K562 (cell line): ENCODE measurements at regions not wholly inside any gene's neighbourhood (a gene's known extent, or its start where the extent isn't known, plus 50 kb on each side); places are given as distances from the start of the nearest gene placed in this dataset.

Source experiments
- ATAC-seq: fragments of 200-7000 bp; cut with Tn5 transposase; 3 replicates; pipeline ENCODE4 v1.9.1; 2020; ENCODE audit warnings: moderate library complexity
- BruUV-seq: library from RNA; stranded (reverse); fragments of 400-500 nt; replicated peaks from 2 replicates; lab custom pipeline; 2021; lab: Mats Ljungman, UMichigan
- CTCF ChIA-PET: fragments of 300-600 bp; formaldehyde crosslinking; extraction: SDS; loops from one replicate; lab custom pipeline; 2021; ENCODE audit warnings: low intra/inter-chr PET ratio; lab: Yijun Ruan, JAX
- POLR2A ChIA-PET: fragments of 300-600, 350-650 bp; sonication (Branson Sonifier 250); formaldehyde crosslinking; extraction: SDS; loops from one replicate; lab custom pipeline; 2021; ENCODE audit warnings: antibody characterized with exemption, inconsistent platforms; lab: Yijun Ruan, JAX
- DNase-seq, 4 experiments: peaks; one replicate each; pipeline versions ENCODE4 v3.0.0 to v3.0.0-alpha.2; 2011 to 2018; ENCODE audit warnings: low spot score in 3 of 4, mixed read lengths in 3 of 4; ENCODE audit errors: extremely low read depth in 1 of 4
- FAIRE-seq: peaks from 2 replicates; lab custom pipeline; 2011; peaks lifted over from hg19 to GRCh38; lab: Jason Lieb, UNC
- H2AFZ ChIP-seq: 2 replicates; pipeline ENCODE4 v1.6.0; 2011; ENCODE audit warnings: low read depth, low read length, control low read depth, inconsistent platforms
- H3K27ac ChIP-seq: fragments of 200-600 bp; 3 replicates; pipeline ENCODE4 v1.8.0; 2011; ENCODE audit warnings: low read depth, mild to moderate bottlenecking, control low read depth, inconsistent platforms, low read length, moderate library complexity, mixed read lengths; ENCODE audit errors: extremely low read depth
- H3K27me3 ChIP-seq, 2 experiments: fragments of 300-600 bp in 1 of 2; 2 replicates in 1 of 2; 3 replicates in 1 of 2; pipeline versions ENCODE4 v1.6.0 to v1.8.0; 2011; ENCODE audit warnings: inconsistent platforms in 2 of 2, low read length in 2 of 2, mild to moderate bottlenecking in 1 of 2, mixed read lengths in 1 of 2, moderate library complexity in 1 of 2; ENCODE audit not compliant: control insufficient read depth in 2 of 2, insufficient read depth in 2 of 2
- H3K36me3 ChIP-seq: fragments of 300-600 bp; 3 replicates; pipeline ENCODE4 v1.8.0; 2011; ENCODE audit warnings: mild to moderate bottlenecking, low read length, inconsistent platforms; ENCODE audit not compliant: control insufficient read depth, insufficient read depth
- H3K4me1 ChIP-seq, 2 experiments: fragments of 200-600 bp in 1 of 2; replicated peaks in 1 of 2; 2 replicates in 1 of 2; 3 replicates in 1 of 2; pipeline versions ENCODE4 v1.5.1 to v1.8.0; 2011; ENCODE audit warnings: inconsistent platforms in 2 of 2, low read length in 2 of 2, mild to moderate bottlenecking in 1 of 2, mixed read lengths in 1 of 2, moderate library complexity in 1 of 2; ENCODE audit not compliant: control insufficient read depth in 2 of 2, insufficient read depth in 2 of 2
- H3K4me2 ChIP-seq: 2 replicates; pipeline ENCODE4 v1.6.1; 2011; ENCODE audit warnings: low read length, control low read depth, inconsistent platforms, mixed read lengths; ENCODE audit not compliant: insufficient read depth
- H3K4me3 ChIP-seq: fragments of 200-600 bp; sonication (generic), shearing (Covaris generic); 2 replicates; pipeline ENCODE4 v1.5.1; 2016; ENCODE audit warnings: control low read depth, inconsistent platforms
- H3K79me2 ChIP-seq: fragments of 200-600 bp; 3 replicates; pipeline ENCODE4 v1.8.0; 2011; ENCODE audit warnings: low read length, inconsistent platforms; ENCODE audit not compliant: control insufficient read depth, insufficient read depth
- H3K9ac ChIP-seq, 2 experiments: 2 replicates each; pipeline versions ENCODE4 v1.6.0 to v1.6.1; 2011; ENCODE audit warnings: low read depth in 2 of 2, low read length in 2 of 2, control low read depth in 1 of 2, inconsistent platforms in 1 of 2, mild to moderate bottlenecking in 1 of 2, mixed read lengths in 1 of 2; ENCODE audit not compliant: insufficient read depth in 1 of 2
- H3K9me1 ChIP-seq: one replicate; pipeline ENCODE4 v1.6.0; 2011; ENCODE audit warnings: inconsistent platforms, mild to moderate bottlenecking, low read length, moderate library complexity; ENCODE audit not compliant: control insufficient read depth, insufficient read depth
- H3K9me3 ChIP-seq: replicated peaks from 2 replicates; pipeline ENCODE4 v1.5.1; 2011; ENCODE audit warnings: low read depth, low read length, inconsistent platforms; ENCODE audit not compliant: control insufficient read depth, insufficient read depth
- H4K20me1 ChIP-seq: replicated peaks from 2 replicates; pipeline ENCODE4 v1.6.1; 2011; ENCODE audit warnings: low read length, inconsistent platforms, mixed read lengths; ENCODE audit not compliant: control insufficient read depth, insufficient read depth
- C11orf30 ChIP-seq: fragments of 450-650 bp; IDR thresholded peaks from 2 replicates; pipeline ENCODE4 v1.6.1; 2016; ENCODE audit warnings: low read depth, mild to moderate bottlenecking
- ELF1 ChIP-seq: fragments of 200-800 bp; sonication (Bioruptor generic); IDR thresholded peaks from 2 replicates; pipeline ENCODE4 v1.6.1; 2016; ENCODE audit warnings: missing genetic modification characterization, missing compliant biosample characterization
- ESRRA ChIP-seq: fragments of 450-650 bp; IDR thresholded peaks from 2 replicates; pipeline ENCODE4 v1.6.1; 2014; ENCODE audit warnings: low read depth, mild to moderate bottlenecking, moderate library complexity, borderline replicate concordance
- GATAD2B ChIP-seq: fragments of 450-650 bp; IDR thresholded peaks from 2 replicates; pipeline ENCODE4 v1.6.1; 2017; ENCODE audit warnings: mild to moderate bottlenecking, borderline replicate concordance
- HSF4 ChIP-seq: fragments of 250-450 bp; sonication (Bioruptor Pico); IDR thresholded peaks from 2 replicates; pipeline ENCODE4 v2.1.2; 2022; ENCODE audit warnings: mild to moderate bottlenecking, moderate library complexity, borderline replicate concordance
- NR4A1 ChIP-seq, 2 experiments: fragments of 250-450 bp in 1 of 2; fragments of 450-650 bp in 1 of 2; sonication (Bioruptor Pico) in 1 of 2; IDR thresholded peaks; 2 replicates each; pipeline versions ENCODE4 v1.4.0 to v1.6.1; 2016 to 2020; ENCODE audit warnings: mild to moderate bottlenecking in 2 of 2, missing compliant biosample characterization in 1 of 2, missing genetic modification characterization in 1 of 2, moderate library complexity in 1 of 2
- NRF1 ChIP-seq, 2 experiments: fragments of 450-650 bp; IDR thresholded peaks in 1 of 2; conservative IDR thresholded peaks in 1 of 2; 2 replicates each; pipeline ENCODE4 v1.6.1; 2014; ENCODE audit warnings: mild to moderate bottlenecking in 2 of 2
- SREBF2 ChIP-seq: sonication (generic); formaldehyde crosslinking; IDR thresholded peaks from 2 replicates; pipeline ENCODE4 v1.4.0; 2020; ENCODE audit warnings: mild to moderate bottlenecking, missing genetic modification reagents
- ZNF3 ChIP-seq: fragments of 250-450 bp; sonication (Bioruptor Pico); IDR thresholded peaks from 2 replicates; pipeline ENCODE4 v1.5.0; 2021; ENCODE audit warnings: mild to moderate bottlenecking, moderate library complexity
- WGBS: fragments of 100-300 bp; shearing (Covaris generic); methylation state at CpG from one replicate; pipeline ENCODE4 v1.1.6; 2016; ENCODE audit warnings: low coverage, mixed read lengths; ENCODE audit not compliant: insufficient coverage; ENCODE audit errors: missing lambda C conversion rate; 5-methylcytosine and 5-hydroxymethylcytosine counted together
- in situ Hi-C: fragments of 300-500 bp; cut with MboI; formaldehyde crosslinking; loops from 4 replicates; pipeline ENCODE4 v1.15.0; 2018; ENCODE audit warnings: inconsistent platforms, mixed read lengths
- intact Hi-C: fragments of 100-400 bp; cut with micrococcal nuclease; formaldehyde crosslinking; loops from 2 replicates; pipeline ENCODE4 v1.14.2; 2022
- TF ChIP-seq, protein P1 (sequence below): fragments of 250-450 bp; sonication (Bioruptor Pico); IDR thresholded peaks from 2 replicates; pipeline ENCODE4 v1.5.0; 2022; ENCODE audit warnings: mild to moderate bottlenecking
- TF ChIP-seq, protein P2 (sequence below): sonication (generic); formaldehyde crosslinking; IDR thresholded peaks from 2 replicates; pipeline ENCODE4 v1.8.1; 2023; ENCODE audit warnings: mild to moderate bottlenecking, missing genetic modification reagents
- TF ChIP-seq, protein P3 (sequence below): sonication (generic); formaldehyde crosslinking; IDR thresholded peaks from 2 replicates; pipeline ENCODE4 v1.8.1; 2023; ENCODE audit warnings: mild to moderate bottlenecking, missing genetic modification reagents

DNA sequence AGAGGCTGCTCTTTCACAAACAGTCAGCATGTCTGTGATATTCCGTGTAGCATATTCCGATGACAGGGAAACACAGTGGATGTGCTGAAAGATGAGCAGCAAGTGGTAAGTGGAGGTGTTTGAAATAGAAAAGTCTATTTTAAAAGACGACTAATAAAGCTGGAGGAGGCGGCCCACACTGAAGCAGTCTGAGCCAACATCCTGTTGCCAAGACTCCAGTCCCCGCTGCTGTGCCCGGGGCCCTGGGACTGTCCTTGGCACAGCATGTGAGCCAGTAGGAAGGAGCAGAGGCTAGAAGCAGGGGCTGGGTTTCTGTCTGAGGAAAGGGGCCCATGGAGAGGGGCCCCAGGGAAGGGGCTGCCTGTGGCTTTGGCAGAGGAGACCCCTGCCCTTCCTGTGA, 351.5 kb upstream of the CHD6 start:
- no peaks in the 10 kb centered on the region for H3K79me2 ChIP-seq
- POLR2A ChIA-PET: interaction anchor here (0.7 to 1.1 kb wide), 2 partner anchors 10 to 370 kb away, joined by 3 to 4 read pairs; no protein-coding TSS in a partner anchor
- intact Hi-C loops: no loop called here
- ATAC-seq: no peak
- H3K27me3 ChIP-seq: no peaks in the 10 kb centered on the region; a peak in 1 of 5 replicates
- no peak overlapping the region for H3K27ac ChIP-seq
- in situ Hi-C loops: no loop called here
- H2AFZ ChIP-seq: no peak overlapping the region
- H3K9ac ChIP-seq: no peak overlapping the region
- no peak overlapping the region for H3K4me3 ChIP-seq
- CTCF ChIA-PET: no interaction called here
- no TSS peak for BruUV-seq
- H3K9me3 ChIP-seq: no peaks in the 10 kb centered on the region
- no peaks in the 10 kb centered on the region for H3K4me1 ChIP-seq
- no peak overlapping the region for H3K4me2 ChIP-seq
- 0% methylated on average over 6 of the region's 6 CpGs for WGBS
- H3K36me3 ChIP-seq: no peaks in the 10 kb centered on the region
- DNase-seq: no peak
- no peaks in the 10 kb centered on the region for H3K9me1 ChIP-seq
- FAIRE-seq: no peak
- TF ChIP-seq SREBF2 (CRISPR knock-in tag): no peak
- no peak for TF ChIP-seq ZNF3 (CRISPR knock-in tag)
- TF ChIP-seq ESRRA: no peak
- TF ChIP-seq HSF4 (CRISPR knock-in tag): no peak
- TF ChIP-seq, protein P1, sequence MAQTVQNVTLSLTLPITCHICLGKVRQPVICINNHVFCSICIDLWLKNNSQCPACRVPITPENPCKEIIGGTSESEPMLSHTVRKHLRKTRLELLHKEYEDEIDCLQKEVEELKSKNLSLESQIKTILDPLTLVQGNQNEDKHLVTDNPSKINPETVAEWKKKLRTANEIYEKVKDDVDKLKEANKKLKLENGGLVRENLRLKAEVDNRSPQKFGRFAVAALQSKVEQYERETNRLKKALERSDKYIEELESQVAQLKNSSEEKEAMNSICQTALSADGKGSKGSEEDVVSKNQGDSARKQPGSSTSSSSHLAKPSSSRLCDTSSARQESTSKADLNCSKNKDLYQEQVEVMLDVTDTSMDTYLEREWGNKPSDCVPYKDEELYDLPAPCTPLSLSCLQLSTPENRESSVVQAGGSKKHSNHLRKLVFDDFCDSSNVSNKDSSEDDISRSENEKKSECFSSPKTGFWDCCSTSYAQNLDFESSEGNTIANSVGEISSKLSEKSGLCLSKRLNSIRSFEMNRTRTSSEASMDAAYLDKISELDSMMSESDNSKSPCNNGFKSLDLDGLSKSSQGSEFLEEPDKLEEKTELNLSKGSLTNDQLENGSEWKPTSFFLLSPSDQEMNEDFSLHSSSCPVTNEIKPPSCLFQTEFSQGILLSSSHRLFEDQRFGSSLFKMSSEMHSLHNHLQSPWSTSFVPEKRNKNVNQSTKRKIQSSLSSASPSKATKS: no peak
- TF ChIP-seq C11orf30: no peak
- TF ChIP-seq NRF1 (conservative IDR thresholded peaks at IDR 0.05 in 1 of 2, IDR thresholded peaks at IDR 0.05 in 1 of 2): no peak
- TF ChIP-seq GATAD2B: no peak
- TF ChIP-seq, protein P2, sequence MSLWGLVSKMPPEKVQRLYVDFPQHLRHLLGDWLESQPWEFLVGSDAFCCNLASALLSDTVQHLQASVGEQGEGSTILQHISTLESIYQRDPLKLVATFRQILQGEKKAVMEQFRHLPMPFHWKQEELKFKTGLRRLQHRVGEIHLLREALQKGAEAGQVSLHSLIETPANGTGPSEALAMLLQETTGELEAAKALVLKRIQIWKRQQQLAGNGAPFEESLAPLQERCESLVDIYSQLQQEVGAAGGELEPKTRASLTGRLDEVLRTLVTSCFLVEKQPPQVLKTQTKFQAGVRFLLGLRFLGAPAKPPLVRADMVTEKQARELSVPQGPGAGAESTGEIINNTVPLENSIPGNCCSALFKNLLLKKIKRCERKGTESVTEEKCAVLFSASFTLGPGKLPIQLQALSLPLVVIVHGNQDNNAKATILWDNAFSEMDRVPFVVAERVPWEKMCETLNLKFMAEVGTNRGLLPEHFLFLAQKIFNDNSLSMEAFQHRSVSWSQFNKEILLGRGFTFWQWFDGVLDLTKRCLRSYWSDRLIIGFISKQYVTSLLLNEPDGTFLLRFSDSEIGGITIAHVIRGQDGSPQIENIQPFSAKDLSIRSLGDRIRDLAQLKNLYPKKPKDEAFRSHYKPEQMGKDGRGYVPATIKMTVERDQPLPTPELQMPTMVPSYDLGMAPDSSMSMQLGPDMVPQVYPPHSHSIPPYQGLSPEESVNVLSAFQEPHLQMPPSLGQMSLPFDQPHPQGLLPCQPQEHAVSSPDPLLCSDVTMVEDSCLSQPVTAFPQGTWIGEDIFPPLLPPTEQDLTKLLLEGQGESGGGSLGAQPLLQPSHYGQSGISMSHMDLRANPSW (CRISPR knock-in tag): no peak
- no peak for TF ChIP-seq NR4A1 (CRISPR knock-in tag; IDR thresholded peaks at IDR 0.05)
- no peak for TF ChIP-seq NR4A1 (tag; IDR thresholded peaks at IDR 0.05)
- no peak for TF ChIP-seq ELF1
- TF ChIP-seq, protein P3, sequence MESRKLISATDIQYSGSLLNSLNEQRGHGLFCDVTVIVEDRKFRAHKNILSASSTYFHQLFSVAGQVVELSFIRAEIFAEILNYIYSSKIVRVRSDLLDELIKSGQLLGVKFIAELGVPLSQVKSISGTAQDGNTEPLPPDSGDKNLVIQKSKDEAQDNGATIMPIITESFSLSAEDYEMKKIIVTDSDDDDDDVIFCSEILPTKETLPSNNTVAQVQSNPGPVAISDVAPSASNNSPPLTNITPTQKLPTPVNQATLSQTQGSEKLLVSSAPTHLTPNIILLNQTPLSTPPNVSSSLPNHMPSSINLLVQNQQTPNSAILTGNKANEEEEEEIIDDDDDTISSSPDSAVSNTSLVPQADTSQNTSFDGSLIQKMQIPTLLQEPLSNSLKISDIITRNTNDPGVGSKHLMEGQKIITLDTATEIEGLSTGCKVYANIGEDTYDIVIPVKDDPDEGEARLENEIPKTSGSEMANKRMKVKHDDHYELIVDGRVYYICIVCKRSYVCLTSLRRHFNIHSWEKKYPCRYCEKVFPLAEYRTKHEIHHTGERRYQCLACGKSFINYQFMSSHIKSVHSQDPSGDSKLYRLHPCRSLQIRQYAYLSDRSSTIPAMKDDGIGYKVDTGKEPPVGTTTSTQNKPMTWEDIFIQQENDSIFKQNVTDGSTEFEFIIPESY (CRISPR knock-in tag): no peak
- TF ChIP-seq, all 486 proteins: peak for 0
- no peaks in the 10 kb centered on the region for H4K20me1 ChIP-seq
